Naive thymus-derived CD4-positive, alpha-beta T cell (primary cell): ENCODE measurements at regions not wholly inside any gene's neighbourhood (a gene's known extent, or its start where the extent isn't known, plus 50 kb on each side); places are given as distances from the start of the nearest gene placed in this dataset.

ENCODE experiments used
- ATAC-seq: fragments of 150-1000 bp; cut with Tn5 transposase; 2 replicates; pipeline ENCODE4 v1.10.0; 2021; ENCODE audit warnings: mild to moderate bottlenecking, moderate library complexity
- CTCF ChIA-PET: fragments of 350-600 bp; sonication (Branson Sonifier 250); formaldehyde crosslinking; loops from one replicate; lab custom pipeline; 2021; ENCODE audit warnings: antibody characterized with exemption; lab: Charles Lee
- POLR2A ChIA-PET: fragments of 350-600 bp; sonication (Branson Sonifier 250); formaldehyde crosslinking; loops from one replicate; lab custom pipeline; 2021; ENCODE audit warnings: antibody characterized with exemption, inconsistent platforms; lab: Charles Lee
- DNase-seq, 9 donors: peaks; one replicate each; pipeline versions ENCODE4 v3.0.0 to v3.0.0-alpha.2; 2020 to 2022; ENCODE audit warnings: mixed read lengths in 1 of 9
- H3K27ac ChIP-seq: one replicate; pipeline ENCODE4 v1.7.0; 2013; ENCODE audit warnings: mild to moderate bottlenecking, low read depth, low read length, moderate library complexity
- H3K27me3 ChIP-seq, 2 donors: one replicate each; pipeline ENCODE4 v1.7.0; 2013; ENCODE audit warnings: low read length in 2 of 2, mild to moderate bottlenecking in 2 of 2, moderate library complexity in 2 of 2; ENCODE audit not compliant: control insufficient read depth in 2 of 2, insufficient read depth in 2 of 2
- H3K36me3 ChIP-seq, 3 experiments: 1 replicate in 2 of 3; 2 replicates in 1 of 3; pipeline ENCODE4 v1.7.0; 2013; ENCODE audit warnings: low read length in 3 of 3, mild to moderate bottlenecking in 3 of 3, moderate library complexity in 1 of 3; ENCODE audit not compliant: insufficient read depth in 3 of 3, control insufficient read depth in 2 of 3
- H3K4me1 ChIP-seq, 2 donors: one replicate each; pipeline ENCODE4 v1.7.0; 2013; ENCODE audit warnings: low read length in 2 of 2, mild to moderate bottlenecking in 2 of 2, moderate library complexity in 1 of 2; ENCODE audit not compliant: control insufficient read depth in 2 of 2, insufficient read depth in 2 of 2
- H3K4me3 ChIP-seq: 2 replicates; pipeline ENCODE4 v1.7.0; 2013; ENCODE audit warnings: mild to moderate bottlenecking, low read length
- H3K9me3 ChIP-seq, 3 experiments: 1 replicate in 2 of 3; 2 replicates in 1 of 3; pipeline ENCODE4 v1.7.0; 2013; ENCODE audit warnings: low read length in 3 of 3; ENCODE audit not compliant: control insufficient read depth in 2 of 3
- H3K27ac Mint-ChIP-seq, 9 donors: one replicate each; pipeline ENCODE4 v1.8.0; 2020 to 2022; ENCODE audit warnings: mixed read lengths in 9 of 9, mild to moderate bottlenecking in 8 of 9, moderate library complexity in 5 of 9, inconsistent platforms in 2 of 9
- H3K27me3 Mint-ChIP-seq, 5 donors: one replicate each; pipeline ENCODE4 v1.8.0; 2021 to 2022; ENCODE audit warnings: mixed read lengths in 5 of 5, mild to moderate bottlenecking in 1 of 5
- H3K36me3 Mint-ChIP-seq, 5 donors: one replicate each; pipeline ENCODE4 v1.8.0; 2020 to 2022; ENCODE audit warnings: mixed read lengths in 5 of 5, mild to moderate bottlenecking in 3 of 5, inconsistent platforms in 1 of 5
- H3K4me1 Mint-ChIP-seq, 7 donors: one replicate each; pipeline ENCODE4 v1.8.0; 2020 to 2022; ENCODE audit warnings: mixed read lengths in 7 of 7, mild to moderate bottlenecking in 3 of 7, inconsistent platforms in 1 of 7
- H3K4me3 Mint-ChIP-seq, 10 donors: one replicate each; pipeline ENCODE4 v1.8.0; 2020 to 2022; ENCODE audit warnings: mild to moderate bottlenecking in 10 of 10, mixed read lengths in 10 of 10, moderate library complexity in 6 of 10, inconsistent platforms in 2 of 10
- H3K9me3 Mint-ChIP-seq, 11 donors: one replicate each; pipeline ENCODE4 v1.8.0; 2020 to 2022; ENCODE audit warnings: mixed read lengths in 11 of 11, mild to moderate bottlenecking in 4 of 11, inconsistent platforms in 1 of 11, moderate library complexity in 1 of 11
- intact Hi-C, 2 donors: fragments of 100-400 bp; cut with micrococcal nuclease; formaldehyde crosslinking; loops; one replicate each; pipeline ENCODE4 v1.15.1; 2023

- intact Hi-C loops: no loop called here
These were observed 110.5 kb upstream of the DOK5 start for GRCh38 chr20:54364919-54365318.

GRCh38 chr20:54366669-54367344 is 108.6 kb upstream of the DOK5 start:
- peaks cover 0 to 21% (median 5%) of the 10 kb centered on the region in 5 donors for H3K27me3 Mint-ChIP-seq
- CTCF ChIA-PET: no interaction called here
- no peak overlapping the region for H3K4me3 Mint-ChIP-seq
- ATAC-seq (no peak), DNase-seq (no peak)
- Histone ChIP-seq H3K27ac (no peak overlapping the region), H3K36me3 (no peaks in the 10 kb centered on the region), H3K4me1 (no peaks in the 10 kb centered on the region), H3K4me3 (no peak overlapping the region), H3K9me3 (no peaks in the 10 kb centered on the region), H3K27me3 (no peaks in the 10 kb centered on the region)
- H3K27ac Mint-ChIP-seq: no peak overlapping the region
- intact Hi-C loops: no loop called here
- POLR2A ChIA-PET: no interaction called here
- no peaks in the 10 kb centered on the region for H3K36me3 Mint-ChIP-seq
- peaks cover 0 to 2% (median 0%) of the 10 kb centered on the region in 11 donors for H3K9me3 Mint-ChIP-seq
- H3K4me1 Mint-ChIP-seq: no peaks in the 10 kb centered on the region

More at GRCh38 chr20:54364919-54365318, 110.5 kb upstream of the DOK5 start:
- Mint-ChIP-seq H3K9me3 (peaks cover 0 to 2% (median 0%) of the 10 kb centered on the region in 11 donors), H3K27me3 (peaks cover 0 to 25% (median 5%) of the 10 kb centered on the region in 5 donors), H3K36me3 (no peaks in the 10 kb centered on the region), H3K4me3 (no peak overlapping the region), H3K4me1 (no peaks in the 10 kb centered on the region), H3K27ac (no peak overlapping the region)
- H3K27ac ChIP-seq: no peak overlapping the region
- no peak overlapping the region for H3K4me3 ChIP-seq
- no peaks in the 10 kb centered on the region for H3K9me3 ChIP-seq
- H3K4me1 ChIP-seq: no peaks in the 10 kb centered on the region
- CTCF ChIA-PET: no interaction called here
- DNase-seq: no peak
- no peaks in the 10 kb centered on the region for H3K27me3 ChIP-seq
- H3K36me3 ChIP-seq: no peaks in the 10 kb centered on the region
- no peak for ATAC-seq
- POLR2A ChIA-PET: no interaction called here

GRCh38 chr20:54368570-54368969 is 106.8 kb upstream of the DOK5 start:
- Mint-ChIP-seq H3K4me3 (no peak overlapping the region), H3K27ac (no peak overlapping the region), H3K4me1 (no peaks in the 10 kb centered on the region), H3K9me3 (peaks cover 0 to 4% (median 0%) of the 10 kb centered on the region in 11 donors), H3K36me3 (no peaks in the 10 kb centered on the region), H3K27me3 (peaks cover 0 to 16% (median 7%) of the 10 kb centered on the region in 5 donors)
- DNase-seq (no peak), ATAC-seq (no peak)
- POLR2A ChIA-PET: no interaction called here
- Histone ChIP-seq H3K27me3 (no peaks in the 10 kb centered on the region), H3K4me1 (no peaks in the 10 kb centered on the region), H3K27ac (no peak overlapping the region), H3K36me3 (no peaks in the 10 kb centered on the region), H3K9me3 (no peaks in the 10 kb centered on the region), H3K4me3 (no peak overlapping the region)
- intact Hi-C loops: no loop called here
- CTCF ChIA-PET: no interaction called here

- Histone ChIP-seq H3K27me3 (no peaks in the 10 kb centered on the region), H3K4me1 (no peaks in the 10 kb centered on the region), H3K4me3 (no peak overlapping the region), H3K36me3 (no peaks in the 10 kb centered on the region), H3K9me3 (no peaks in the 10 kb centered on the region), H3K27ac (no peak overlapping the region)
- ATAC-seq (no peak), DNase-seq (no peak)
- Mint-ChIP-seq H3K27me3 (peaks cover 0 to 7% (median under 1%) of the 10 kb centered on the region in 5 donors), H3K36me3 (no peaks in the 10 kb centered on the region), H3K4me3 (no peak overlapping the region), H3K27ac (no peak overlapping the region), H3K4me1 (no peaks in the 10 kb centered on the region), H3K9me3 (peaks cover 0 to 8% (median 2%) of the 10 kb centered on the region in 11 donors)
- CTCF ChIA-PET: no interaction called here
- POLR2A ChIA-PET: no interaction called here
- intact Hi-C loops: no loop called here
These were observed 103.1 kb upstream of the DOK5 start for GRCh38 chr20:54372313-54372712.

GRCh38 chr20:54377992-54378773 is 97.2 kb upstream of the DOK5 start:
- peaks cover 0 to 3% of the 10 kb centered on the region in 2 donors for H3K27me3 ChIP-seq
- no peaks in the 10 kb centered on the region for H3K4me1 Mint-ChIP-seq
- peaks cover 0 to 8% (median 2%) of the 10 kb centered on the region in 11 donors for H3K9me3 Mint-ChIP-seq
- no peaks in the 10 kb centered on the region for H3K36me3 Mint-ChIP-seq
- POLR2A ChIA-PET: no interaction called here
- ATAC-seq (no peak), DNase-seq (no peak)
- intact Hi-C loops: no loop called here
- H3K27me3 Mint-ChIP-seq: peaks cover 0 to 38% (median 28%) of the 10 kb centered on the region in 5 donors
- no peaks in the 10 kb centered on the region for H3K4me1 ChIP-seq
- no peaks in the 10 kb centered on the region for H3K36me3 ChIP-seq
- no peaks in the 10 kb centered on the region for H3K9me3 ChIP-seq
- H3K27ac Mint-ChIP-seq: no peak overlapping the region
- H3K27ac ChIP-seq: no peak overlapping the region
- H3K4me3 ChIP-seq: no peak overlapping the region
- CTCF ChIA-PET: no interaction called here
- H3K4me3 Mint-ChIP-seq: no peak overlapping the region

- H3K9me3 ChIP-seq: no peaks in the 10 kb centered on the region
- no peak overlapping the region for H3K4me3 Mint-ChIP-seq
- DNase-seq (no peak), ATAC-seq (no peak)
- H3K4me1 Mint-ChIP-seq: no peaks in the 10 kb centered on the region
- H3K4me1 ChIP-seq: no peaks in the 10 kb centered on the region
- H3K36me3 Mint-ChIP-seq: peaks cover 0 to 5% (median 0%) of the 10 kb centered on the region in 5 donors
- POLR2A ChIA-PET: no interaction called here
- H3K9me3 Mint-ChIP-seq: peaks cover 0 to 17% (median 2%) of the 10 kb centered on the region in 11 donors
- H3K4me3 ChIP-seq: no peak overlapping the region
- no peaks in the 10 kb centered on the region for H3K36me3 ChIP-seq
- H3K27me3 Mint-ChIP-seq: peaks cover 0 to 52% (median 36%) of the 10 kb centered on the region in 5 donors
- no peak overlapping the region for H3K27ac ChIP-seq
- no peak overlapping the region for H3K27ac Mint-ChIP-seq
- intact Hi-C loops: no loop called here
- peaks cover 0 to 3% of the 10 kb centered on the region in 2 donors for H3K27me3 ChIP-seq
- CTCF ChIA-PET: no interaction called here
These were observed 95.4 kb upstream of the DOK5 start for GRCh38 chr20:54379893-54380584.
